ENCODE measurements at regions not wholly inside any gene's neighbourhood (a gene's known extent, or its start where the extent isn't known, plus 50 kb on each side); places are given as distances from the start of the nearest gene placed in this dataset.

DNA sequence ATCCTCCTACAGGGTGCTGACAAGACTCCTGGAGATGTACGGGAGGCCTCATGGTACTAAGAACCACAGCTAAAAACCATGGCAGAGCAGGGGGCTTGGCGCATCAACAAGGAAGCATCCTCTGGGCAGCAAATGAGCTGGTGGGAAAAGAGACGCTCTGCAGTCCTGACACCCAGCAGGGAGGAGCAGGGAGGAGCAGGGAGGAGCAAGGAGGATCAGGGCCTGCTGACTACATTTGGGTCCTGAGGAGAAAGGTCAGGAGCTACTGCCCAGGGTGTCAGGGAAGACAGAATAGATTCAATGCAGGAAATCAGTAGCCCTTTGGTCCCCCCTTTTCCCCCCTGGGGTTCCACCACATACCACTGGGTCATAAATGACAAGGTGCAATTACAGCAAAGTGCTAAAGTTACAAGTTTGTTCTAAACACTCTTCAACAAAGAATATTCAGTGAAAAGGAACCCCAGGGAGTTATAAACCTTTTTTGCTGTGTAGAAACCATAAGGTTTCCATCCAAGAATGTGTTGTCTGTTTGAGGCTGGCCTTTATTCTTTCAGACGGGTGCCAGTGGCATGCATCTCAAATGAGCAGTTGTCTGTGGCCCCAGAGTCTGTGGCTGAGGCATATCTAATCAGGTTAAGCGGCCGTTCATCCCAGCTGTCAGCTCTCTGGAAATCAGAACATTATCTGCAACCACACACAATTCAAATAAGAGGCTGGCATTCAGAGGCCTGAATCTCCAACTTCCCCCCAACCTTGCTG lies 325.0 kb downstream of the CDC5L start:
- Mint-ChIP-seq H3K27ac (no peak overlapping the region), H3K9me3 (no peaks in the 10 kb centered on the region), H3K27me3 (ENCODE audit: low read depth in 3 of 3) (peaks cover 0 to 5% (median 1%) of the 10 kb centered on the region in 3 donors), H3K36me3 (no peaks in the 10 kb centered on the region), H3K4me1 (no peaks in the 10 kb centered on the region), H3K4me3 (no peak overlapping the region)
- DNase-seq: no peak

DNA sequence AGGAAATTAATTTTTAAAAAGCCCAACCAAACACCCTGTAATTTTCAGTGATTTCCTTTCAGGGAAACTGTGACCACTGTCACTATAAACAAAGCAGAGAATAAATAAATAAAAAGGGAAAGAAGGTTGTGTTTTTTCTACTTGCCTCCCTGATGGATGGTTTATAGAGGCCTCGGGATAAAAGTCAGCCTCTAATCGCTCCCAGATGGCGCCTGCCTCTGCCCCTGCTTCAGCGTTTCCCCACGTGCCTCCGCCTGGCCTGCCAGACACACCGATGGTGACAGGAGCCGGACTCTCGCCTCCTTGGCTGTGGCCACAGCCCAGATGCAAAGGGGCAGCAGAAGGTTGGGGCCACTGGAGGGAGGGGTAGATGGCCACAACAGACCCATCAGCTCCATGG lies 327.7 kb downstream of the CDC5L start:
- H3K27ac Mint-ChIP-seq: no peak overlapping the region
- no peak overlapping the region for H3K4me3 Mint-ChIP-seq
- H3K9me3 Mint-ChIP-seq: no peaks in the 10 kb centered on the region
- no peaks in the 10 kb centered on the region for H3K4me1 Mint-ChIP-seq
- no peaks in the 10 kb centered on the region for H3K36me3 Mint-ChIP-seq
- no peak for DNase-seq
- peaks cover 1 to 5% (median 5%) of the 10 kb centered on the region in 3 donors for H3K27me3 Mint-ChIP-seq (ENCODE audit: low read depth in 3 of 3)

DNA sequence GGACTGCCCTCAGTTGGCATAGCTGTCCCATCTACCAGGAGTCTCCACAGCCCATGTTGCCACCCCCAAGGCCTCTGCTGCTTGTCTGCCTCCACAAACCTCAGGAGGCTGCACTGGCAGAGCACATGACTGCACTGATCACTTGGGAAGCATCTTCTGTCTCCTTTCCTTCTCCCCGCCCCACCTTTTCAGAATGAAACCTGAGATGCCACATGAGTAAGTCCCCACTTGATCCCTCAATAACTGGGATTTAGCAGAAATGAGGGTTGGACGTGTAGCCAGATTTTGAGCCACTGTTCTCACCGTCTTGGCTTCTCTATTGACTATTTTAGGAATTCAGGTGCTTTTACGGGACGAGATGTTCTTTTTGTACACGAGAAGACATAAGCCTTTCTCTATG lies 328.4 kb downstream of the CDC5L start:
- Mint-ChIP-seq H3K27me3 (ENCODE audit: low read depth in 3 of 3) (peaks cover 1 to 5% (median 5%) of the 10 kb centered on the region in 3 donors), H3K4me3 (no peak overlapping the region), H3K9me3 (no peaks in the 10 kb centered on the region), H3K4me1 (no peaks in the 10 kb centered on the region), H3K27ac (no peak overlapping the region), H3K36me3 (no peaks in the 10 kb centered on the region)
- DNase-seq: no peak

DNA sequence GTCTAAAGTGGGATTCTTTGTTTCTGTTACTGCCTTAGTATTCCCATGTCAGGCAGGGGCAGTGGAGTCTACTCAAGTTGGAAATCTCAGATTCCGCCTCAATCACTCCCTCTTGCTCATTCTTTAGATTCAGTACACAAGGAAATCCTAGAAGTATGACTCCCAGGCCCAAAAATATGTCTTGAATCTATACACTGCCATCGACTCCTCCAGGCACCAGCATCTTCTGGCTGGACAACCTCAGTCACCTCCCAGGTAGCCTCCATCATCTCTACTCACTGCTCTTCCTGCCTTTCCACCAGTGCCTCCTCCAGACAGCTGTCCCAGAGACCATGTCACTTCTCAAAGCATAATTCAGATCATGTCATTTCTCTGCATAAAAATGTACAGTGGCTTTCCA lies 329.9 kb downstream of the CDC5L start:
- Mint-ChIP-seq H3K36me3 (no peaks in the 10 kb centered on the region), H3K4me3 (no peak overlapping the region), H3K27me3 (ENCODE audit: low read depth in 3 of 3) (peaks cover 5% of the 10 kb centered on the region in 3 donors), H3K27ac (no peak overlapping the region), H3K9me3 (no peaks in the 10 kb centered on the region), H3K4me1 (no peaks in the 10 kb centered on the region)
- no peak for DNase-seq

DNA sequence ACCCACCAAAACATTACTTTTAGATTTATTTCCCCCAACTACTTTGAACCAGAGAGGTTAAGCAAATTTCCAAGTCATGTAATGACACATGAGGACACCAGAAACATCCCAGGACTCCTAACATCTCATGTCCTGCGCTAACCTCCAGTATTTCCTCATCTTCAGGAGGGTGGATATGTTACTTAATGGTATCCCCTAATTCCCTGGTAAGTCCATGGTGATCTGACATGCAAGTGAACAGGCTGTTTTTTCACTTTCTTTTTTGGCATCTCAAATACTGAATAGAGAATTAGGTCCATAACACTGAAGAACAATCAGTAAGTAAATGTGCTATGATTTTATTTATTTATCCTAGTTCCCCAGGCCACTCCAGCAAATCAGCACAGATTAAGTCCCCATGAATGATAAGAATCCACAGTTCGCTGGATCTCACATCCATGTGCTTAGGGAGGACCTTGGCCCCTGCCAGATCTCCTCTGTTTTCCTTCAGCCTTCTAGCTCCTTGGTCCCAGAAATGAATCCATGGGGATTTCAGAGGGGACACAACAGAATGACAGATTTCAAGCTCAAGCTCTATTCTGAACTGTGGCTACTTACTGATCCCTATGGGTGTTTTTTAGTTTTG lies 334.6 kb downstream of the CDC5L start:
- no peak overlapping the region for H3K27ac Mint-ChIP-seq
- no peak overlapping the region for H3K4me3 Mint-ChIP-seq
- no peak for DNase-seq
- no peaks in the 10 kb centered on the region for H3K36me3 Mint-ChIP-seq
- no peaks in the 10 kb centered on the region for H3K4me1 Mint-ChIP-seq
- peaks cover 6 to 9% (median 7%) of the 10 kb centered on the region in 3 donors for H3K27me3 Mint-ChIP-seq (ENCODE audit: low read depth in 3 of 3)
- no peaks in the 10 kb centered on the region for H3K9me3 Mint-ChIP-seq

DNA sequence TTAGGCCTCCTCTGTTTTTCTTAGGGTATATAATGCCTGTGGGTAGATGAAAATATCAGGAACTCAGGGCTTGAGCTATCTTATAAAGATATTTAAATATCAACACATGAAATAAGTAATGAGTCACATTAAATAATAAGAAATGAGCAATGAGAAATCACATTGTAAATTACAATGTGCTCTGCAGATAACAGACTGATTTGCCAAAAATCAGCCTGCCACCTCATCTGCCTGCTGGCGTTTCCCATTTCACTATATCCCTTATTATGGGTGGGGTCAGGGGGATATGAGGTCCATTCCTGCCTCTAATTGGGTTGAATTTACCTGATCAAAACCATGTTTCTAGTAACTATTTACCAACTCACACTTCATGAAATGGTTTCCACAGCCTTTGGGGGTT lies 335.2 kb downstream of the CDC5L start:
- no peak overlapping the region for H3K4me3 Mint-ChIP-seq
- H3K36me3 Mint-ChIP-seq: no peaks in the 10 kb centered on the region
- no peaks in the 10 kb centered on the region for H3K4me1 Mint-ChIP-seq
- H3K27ac Mint-ChIP-seq: no peak overlapping the region
- peaks cover 6 to 9% (median 7%) of the 10 kb centered on the region in 3 donors for H3K27me3 Mint-ChIP-seq (ENCODE audit: low read depth in 3 of 3)
- no peaks in the 10 kb centered on the region for H3K9me3 Mint-ChIP-seq
- DNase-seq: no peak

DNA sequence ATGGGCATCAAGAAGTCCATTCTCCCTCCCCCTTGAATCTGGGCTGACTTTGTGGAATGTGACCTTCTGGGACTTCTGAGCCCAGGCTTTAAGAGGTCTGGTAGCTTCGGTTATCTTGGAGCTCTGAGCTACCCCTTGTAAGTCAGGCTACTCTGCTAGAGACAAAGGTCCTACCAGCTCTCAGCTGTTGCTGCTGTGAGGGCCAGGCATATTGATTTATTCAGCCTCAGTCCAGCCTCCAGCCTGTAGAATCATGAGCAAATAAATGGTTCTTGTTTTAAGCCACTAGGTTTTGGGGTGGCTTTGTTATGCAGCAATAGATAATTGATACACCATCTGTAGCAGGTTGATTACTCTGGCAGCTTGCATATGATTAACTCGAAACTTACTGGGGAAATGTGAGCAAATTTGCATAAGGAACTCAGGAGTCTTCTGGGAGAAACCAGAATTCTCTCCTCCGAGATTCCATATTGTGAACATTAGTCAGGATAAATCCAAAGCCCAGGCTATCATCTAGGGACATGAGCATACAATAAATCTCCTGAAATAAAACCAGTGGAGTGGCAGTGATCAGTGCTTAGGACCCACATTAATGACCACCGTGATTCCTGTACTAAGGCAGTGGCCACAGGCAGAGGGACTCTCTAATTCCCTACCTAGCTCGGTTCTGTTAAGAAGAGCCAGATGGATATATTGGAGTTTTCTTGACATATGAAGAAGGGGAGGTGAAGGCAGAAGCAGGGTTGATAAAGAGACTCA lies 336.1 kb downstream of the CDC5L start:
- Mint-ChIP-seq H3K9me3 (no peaks in the 10 kb centered on the region), H3K4me1 (no peaks in the 10 kb centered on the region), H3K27me3 (ENCODE audit: low read depth in 3 of 3) (peaks cover 4 to 9% (median 7%) of the 10 kb centered on the region in 3 donors), H3K4me3 (no peak overlapping the region), H3K27ac (no peak overlapping the region), H3K36me3 (no peaks in the 10 kb centered on the region)
- no peak for DNase-seq

DNA sequence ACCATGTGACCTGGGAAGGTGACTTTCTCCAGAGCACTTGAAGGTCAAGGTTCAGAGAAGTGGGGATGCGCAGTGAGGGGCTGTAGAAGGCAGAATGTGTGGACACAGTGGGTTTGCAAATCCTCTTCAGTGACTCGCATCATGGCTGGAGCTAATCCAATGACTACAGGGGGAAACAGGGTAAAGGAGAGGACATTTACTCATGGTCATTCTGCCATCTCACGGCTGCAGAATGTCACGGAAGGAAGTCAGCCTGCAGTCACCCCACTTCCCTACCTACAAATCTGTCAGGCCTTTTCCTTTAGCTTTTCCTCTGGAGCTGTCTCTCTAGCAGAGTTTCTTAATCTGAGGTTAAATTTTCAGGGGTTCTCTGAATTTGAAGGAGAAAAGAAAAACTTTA lies 337.6 kb downstream of the CDC5L start:
- H3K36me3 Mint-ChIP-seq: no peaks in the 10 kb centered on the region
- DNase-seq: no peak
- no peak overlapping the region for H3K27ac Mint-ChIP-seq
- no peaks in the 10 kb centered on the region for H3K4me1 Mint-ChIP-seq
- no peaks in the 10 kb centered on the region for H3K9me3 Mint-ChIP-seq
- H3K27me3 Mint-ChIP-seq (ENCODE audit: low read depth in 3 of 3): peaks cover 2 to 7% (median 7%) of the 10 kb centered on the region in 3 donors
- no peak overlapping the region for H3K4me3 Mint-ChIP-seq

DNA sequence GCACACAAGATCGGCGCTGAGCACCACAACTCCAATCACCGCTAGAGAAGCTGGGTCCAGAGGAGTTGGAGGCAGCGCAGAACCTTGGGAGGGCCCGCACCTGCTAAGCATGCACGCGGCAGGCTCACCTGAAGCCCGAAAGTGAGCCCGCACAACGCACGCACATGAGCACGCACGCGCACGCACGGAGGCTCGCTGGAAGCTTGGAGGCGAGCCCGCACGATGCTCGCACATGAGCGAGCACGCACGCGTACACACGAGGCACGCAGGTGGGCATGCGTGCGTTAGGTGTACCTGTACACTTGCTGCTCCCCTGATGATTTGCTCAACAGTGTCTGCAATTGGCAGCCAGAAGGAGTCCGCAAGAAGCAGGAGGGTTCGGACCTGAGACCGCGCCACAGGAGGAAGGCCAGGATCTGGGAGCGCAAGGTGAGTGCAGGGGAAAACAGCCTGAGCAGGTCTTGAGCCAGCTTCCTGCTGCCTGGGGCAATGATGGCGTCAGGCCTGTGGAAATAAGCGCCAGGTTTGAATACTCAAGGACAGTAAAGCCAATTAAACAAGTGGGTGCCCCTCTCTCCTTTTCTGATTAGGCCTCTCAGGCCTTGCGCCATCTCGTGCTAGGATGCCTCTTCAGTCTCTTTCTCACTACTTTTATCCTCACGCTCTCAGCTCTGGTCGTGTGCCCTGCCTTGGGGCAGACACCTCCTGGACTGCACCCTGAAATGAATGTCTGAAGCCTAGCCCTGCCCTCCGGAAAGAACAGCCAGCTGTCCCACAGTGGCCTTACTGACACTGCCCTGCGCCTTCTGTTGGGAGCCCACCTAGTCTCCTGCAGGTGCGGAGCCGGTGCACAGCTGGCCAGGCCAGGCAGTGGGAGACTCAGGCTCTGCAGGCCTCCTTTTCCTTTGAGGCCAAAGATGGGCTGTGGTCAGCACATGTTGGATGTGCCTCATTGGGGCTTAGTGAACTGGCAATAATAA lies 340.4 kb downstream of the CDC5L start:
- Mint-ChIP-seq H3K4me3 (no peak overlapping the region), H3K27ac (no peak overlapping the region), H3K27me3 (ENCODE audit: low read depth in 3 of 3) (peaks cover 2 to 7% (median 3%) of the 10 kb centered on the region in 3 donors), H3K36me3 (no peaks in the 10 kb centered on the region), H3K9me3 (no peaks in the 10 kb centered on the region), H3K4me1 (no peaks in the 10 kb centered on the region)
- no peak for DNase-seq

DNA sequence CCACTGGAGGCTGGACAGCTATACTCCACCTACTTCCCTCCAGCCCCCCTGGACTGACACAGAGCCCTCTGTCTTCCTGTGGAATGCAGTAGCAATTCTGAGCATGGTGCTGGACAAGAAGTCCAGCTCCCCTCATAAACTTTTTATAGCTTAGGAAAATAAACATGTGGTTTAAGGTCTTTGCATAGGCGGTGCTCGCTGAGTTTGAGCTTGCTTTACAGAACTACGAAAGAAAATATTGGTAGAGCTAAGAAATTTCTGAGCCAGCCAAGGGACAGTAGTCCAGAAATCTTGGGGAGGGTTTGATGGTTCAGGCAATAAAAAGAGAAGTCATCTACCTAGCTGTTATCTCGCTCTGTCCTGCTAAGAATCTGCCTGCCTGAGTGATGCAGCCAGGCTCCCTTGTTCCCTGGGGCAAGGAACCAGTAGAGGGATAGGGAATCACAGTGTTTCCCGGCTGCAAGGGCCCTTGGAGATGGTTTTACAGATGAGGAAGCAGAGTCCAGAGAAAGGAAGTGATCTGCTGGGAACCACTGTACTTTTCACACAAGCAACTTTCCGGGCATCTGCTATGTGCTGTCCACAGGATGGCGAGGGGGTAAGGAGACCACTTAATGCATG lies 343.4 kb downstream of the CDC5L start:
- no peak for DNase-seq
- Mint-ChIP-seq H3K27me3 (ENCODE audit: low read depth in 3 of 3) (peaks cover under 1 to 2% (median 1%) of the 10 kb centered on the region in 3 donors), H3K36me3 (no peaks in the 10 kb centered on the region), H3K4me3 (no peak overlapping the region), H3K27ac (no peak overlapping the region), H3K4me1 (no peaks in the 10 kb centered on the region), H3K9me3 (no peaks in the 10 kb centered on the region)

DNA sequence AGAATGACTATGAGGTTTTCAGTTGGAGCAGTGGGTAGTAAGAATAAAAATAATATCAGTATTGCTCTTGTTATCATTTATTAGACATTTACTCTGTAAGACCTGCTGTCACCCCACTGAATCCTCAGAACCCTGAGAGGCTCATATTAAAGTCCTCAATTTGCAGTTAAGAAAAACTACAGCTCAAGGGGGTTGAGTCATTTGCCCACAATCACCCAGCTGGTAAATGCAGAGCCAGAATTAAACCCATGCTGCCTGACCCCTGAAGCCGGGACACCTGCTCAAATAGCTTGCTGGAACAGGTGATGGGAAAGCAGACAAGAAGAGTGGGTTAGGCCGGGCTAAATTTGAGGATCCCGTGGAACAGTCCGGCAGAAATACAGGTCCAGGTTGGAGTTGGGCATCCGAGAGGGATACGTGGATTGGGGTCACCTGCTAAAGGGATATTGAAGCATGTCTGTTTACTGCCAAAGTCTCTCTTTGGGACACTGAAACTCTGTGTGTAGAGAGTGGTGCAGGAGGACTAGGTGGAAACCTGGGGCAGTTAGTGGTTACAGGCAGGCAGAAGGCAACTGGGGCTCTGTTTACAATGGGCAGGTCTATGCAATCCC lies 344.1 kb downstream of the CDC5L start:
- peaks cover 0 to 1% (median 0%) of the 10 kb centered on the region in 3 donors for H3K27me3 Mint-ChIP-seq (ENCODE audit: low read depth in 3 of 3)
- no peak for DNase-seq
- no peak overlapping the region for H3K27ac Mint-ChIP-seq
- no peaks in the 10 kb centered on the region for H3K9me3 Mint-ChIP-seq
- no peaks in the 10 kb centered on the region for H3K4me1 Mint-ChIP-seq
- H3K36me3 Mint-ChIP-seq: no peaks in the 10 kb centered on the region
- no peak overlapping the region for H3K4me3 Mint-ChIP-seq

DNA sequence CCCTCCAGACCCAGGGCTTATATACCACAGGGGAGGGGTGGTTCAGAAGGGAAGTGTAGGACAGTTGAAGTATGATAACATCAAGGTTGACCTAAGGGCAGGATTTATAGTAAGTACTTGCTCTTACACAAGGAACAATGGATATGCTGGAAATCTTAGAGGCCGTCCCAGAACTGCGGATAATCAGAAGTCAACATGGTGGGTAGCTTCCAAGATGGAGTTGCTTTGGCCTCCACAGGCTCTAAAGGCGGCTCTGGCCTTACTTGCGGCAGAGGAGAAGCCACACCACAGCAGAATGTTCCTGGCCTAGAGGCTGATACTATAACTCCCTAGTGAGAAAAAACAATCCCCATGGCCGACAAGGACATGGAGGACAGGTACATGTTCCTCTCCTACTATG lies 344.7 kb downstream of the CDC5L start:
- H3K4me1 Mint-ChIP-seq: no peaks in the 10 kb centered on the region
- H3K9me3 Mint-ChIP-seq: no peaks in the 10 kb centered on the region
- no peak overlapping the region for H3K4me3 Mint-ChIP-seq
- no peaks in the 10 kb centered on the region for H3K27me3 Mint-ChIP-seq (ENCODE audit: low read depth in 3 of 3)
- no peaks in the 10 kb centered on the region for H3K36me3 Mint-ChIP-seq
- DNase-seq: no peak
- no peak overlapping the region for H3K27ac Mint-ChIP-seq

DNA sequence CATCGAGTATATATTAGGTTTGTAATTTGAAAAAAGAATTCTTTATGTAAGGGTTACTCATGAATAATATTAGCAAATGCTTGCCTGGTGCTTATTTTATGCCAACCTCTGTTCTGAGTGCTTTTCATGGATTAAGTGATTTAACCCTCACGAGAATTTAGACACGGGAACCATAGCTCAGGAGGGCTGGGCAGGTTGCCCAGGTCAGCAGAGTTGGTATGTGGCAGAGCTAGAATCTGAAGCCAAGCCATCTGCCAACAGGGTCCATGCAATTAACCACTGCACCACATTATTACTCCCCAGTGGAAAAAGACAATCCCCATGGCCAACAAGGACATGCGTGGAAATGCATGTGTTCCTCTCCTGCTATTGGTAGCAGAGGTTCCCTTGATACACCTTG lies 345.6 kb downstream of the CDC5L start:
- Mint-ChIP-seq H3K27ac (no peak overlapping the region), H3K9me3 (no peaks in the 10 kb centered on the region), H3K27me3 (ENCODE audit: low read depth in 3 of 3) (no peaks in the 10 kb centered on the region), H3K36me3 (no peaks in the 10 kb centered on the region), H3K4me3 (no peak overlapping the region), H3K4me1 (no peaks in the 10 kb centered on the region)
- DNase-seq: no peak
